ENCODE measurements at regions not wholly inside any gene's neighbourhood (a gene's known extent, or its start where the extent isn't known, plus 50 kb on each side); places are given as distances from the start of the nearest gene placed in this dataset.

DNA sequence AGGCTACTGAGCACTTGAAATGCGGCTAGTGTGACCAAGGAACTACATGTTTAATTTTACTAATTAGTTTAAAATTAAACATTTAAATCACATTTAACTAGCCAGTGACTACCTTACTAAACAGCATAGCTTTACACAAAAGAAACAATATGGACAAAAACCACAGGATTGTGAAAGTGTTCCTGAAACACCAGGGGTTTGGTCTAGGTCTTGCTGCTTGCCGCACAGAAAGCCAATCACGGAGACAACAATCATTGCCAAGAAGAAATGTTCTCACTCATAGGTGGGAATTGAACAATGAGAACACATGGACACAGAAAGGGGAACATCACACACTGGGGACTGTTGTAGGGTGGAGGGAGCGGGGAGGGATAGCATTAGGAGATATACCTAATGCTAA, 309.5 kb downstream of the C11orf87 start:
- TF ChIP-seq POLR2AphosphoS5 (IDR thresholded peaks at IDR 0.05) (no peak), EP300 (IDR thresholded peaks at IDR 0.05; ENCODE audit: low read depth) (no peak), POLR2A (IDR thresholded peaks at IDR 0.05) (no peak)
- TF ChIP-seq, protein P1, sequence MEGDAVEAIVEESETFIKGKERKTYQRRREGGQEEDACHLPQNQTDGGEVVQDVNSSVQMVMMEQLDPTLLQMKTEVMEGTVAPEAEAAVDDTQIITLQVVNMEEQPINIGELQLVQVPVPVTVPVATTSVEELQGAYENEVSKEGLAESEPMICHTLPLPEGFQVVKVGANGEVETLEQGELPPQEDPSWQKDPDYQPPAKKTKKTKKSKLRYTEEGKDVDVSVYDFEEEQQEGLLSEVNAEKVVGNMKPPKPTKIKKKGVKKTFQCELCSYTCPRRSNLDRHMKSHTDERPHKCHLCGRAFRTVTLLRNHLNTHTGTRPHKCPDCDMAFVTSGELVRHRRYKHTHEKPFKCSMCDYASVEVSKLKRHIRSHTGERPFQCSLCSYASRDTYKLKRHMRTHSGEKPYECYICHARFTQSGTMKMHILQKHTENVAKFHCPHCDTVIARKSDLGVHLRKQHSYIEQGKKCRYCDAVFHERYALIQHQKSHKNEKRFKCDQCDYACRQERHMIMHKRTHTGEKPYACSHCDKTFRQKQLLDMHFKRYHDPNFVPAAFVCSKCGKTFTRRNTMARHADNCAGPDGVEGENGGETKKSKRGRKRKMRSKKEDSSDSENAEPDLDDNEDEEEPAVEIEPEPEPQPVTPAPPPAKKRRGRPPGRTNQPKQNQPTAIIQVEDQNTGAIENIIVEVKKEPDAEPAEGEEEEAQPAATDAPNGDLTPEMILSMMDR (IDR thresholded peaks at IDR 0.05) = no peak
- no peak overlapping the region for H3K27ac ChIP-seq
- H3K27me3 ChIP-seq = no peaks in the 10 kb centered on the region
- peaks cover 0 to 17% (median 8%) of the 10 kb centered on the region in 4 donors for H3K4me1 ChIP-seq
- WGBS, 2 donors (ENCODE audit: low coverage in 1 of 2) = 87 to 90% methylated on average over 4 of the region's 4 CpGs
- no peak overlapping the region for H3K4me3 ChIP-seq
- no peaks in the 10 kb centered on the region for H3K36me3 ChIP-seq
- no peak for DNase-seq
- intact Hi-C loops (cut with DNase I; ENCODE audit: low total_unique reads) (no loop called here), in situ Hi-C loops (cut with MboI; ENCODE audit: low pct_ligation_motif_present in 1 of 4, low pct_unique_long_range_greater_than_20kb in 1 of 4, low sequenced_read_pairs in 3 of 4) (no loop called here)
- H3K9me3 ChIP-seq = no peaks in the 10 kb centered on the region

DNA sequence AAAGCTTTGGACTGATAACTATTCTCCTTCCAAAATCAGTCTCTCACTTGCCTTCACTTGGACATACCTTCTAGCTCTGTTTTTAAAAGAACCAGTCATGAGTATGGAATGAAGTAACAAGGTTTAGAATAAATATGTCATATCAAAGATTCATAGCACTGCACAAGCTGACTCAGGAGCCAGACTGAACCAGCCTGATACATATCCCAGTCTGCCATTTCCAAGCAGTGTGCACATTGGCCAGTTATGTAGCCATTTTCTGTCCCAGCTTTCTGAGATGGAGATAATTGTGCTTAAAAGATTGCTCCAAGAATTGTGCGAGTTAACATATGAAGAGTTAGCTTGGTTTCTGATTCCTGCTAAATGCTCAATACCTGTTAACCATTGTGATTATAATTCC, 311.3 kb downstream of the C11orf87 start:
- 93 to 96% methylated on average over 1 of the region's 1 CpG for WGBS, 2 donors (ENCODE audit: low coverage in 1 of 2)
- Histone ChIP-seq H3K27ac (peak overlapping the region in 1 of 4 donors; percentile 23), H3K4me3 (no peak overlapping the region), H3K27me3 (no peaks in the 10 kb centered on the region), H3K9me3 (no peaks in the 10 kb centered on the region), H3K4me1 (peaks cover 0 to 13% (median 5%) of the 10 kb centered on the region in 4 donors), H3K36me3 (no peaks in the 10 kb centered on the region)
- DNase-seq = no peak
- in situ Hi-C loops (cut with MboI; ENCODE audit: low pct_ligation_motif_present in 1 of 4, low pct_unique_long_range_greater_than_20kb in 1 of 4, low sequenced_read_pairs in 3 of 4) (no loop called here), intact Hi-C loops (cut with DNase I; ENCODE audit: low total_unique reads) (no loop called here)
- TF ChIP-seq EP300 (IDR thresholded peaks at IDR 0.05; ENCODE audit: low read depth) (no peak), POLR2AphosphoS5 (IDR thresholded peaks at IDR 0.05) (peak in 1 of 3 donors; percentile 44)

DNA sequence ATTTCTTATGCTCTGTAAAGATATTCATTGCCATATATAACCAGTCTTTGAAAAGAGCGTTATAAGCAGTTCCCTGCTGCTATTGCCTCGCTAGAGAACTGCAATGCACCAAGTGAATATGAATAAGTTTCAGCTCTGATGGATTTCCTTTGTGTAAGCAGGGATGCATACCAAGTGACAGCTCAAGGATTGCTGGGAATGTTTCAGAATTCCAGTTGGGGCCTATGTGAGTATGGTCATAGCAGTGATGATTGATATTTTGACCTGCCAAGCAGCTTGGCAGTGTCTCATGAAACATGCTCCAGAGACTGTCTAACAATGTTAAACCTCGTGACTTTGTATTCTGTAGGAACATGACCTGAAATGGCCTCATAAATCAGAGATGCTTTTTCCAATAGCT, 312.6 kb downstream of the C11orf87 start:
- Histone ChIP-seq H3K4me3 (no peak overlapping the region), H3K27me3 (no peaks in the 10 kb centered on the region), H3K36me3 (no peaks in the 10 kb centered on the region), H3K9me3 (no peaks in the 10 kb centered on the region), H3K27ac (peak overlapping the region in 1 of 4 donors; percentile 23), H3K4me1 (peaks cover 0 to 7% (median 3%) of the 10 kb centered on the region in 4 donors)
- TF ChIP-seq EP300 (IDR thresholded peaks at IDR 0.05; ENCODE audit: low read depth) (no peak), POLR2AphosphoS5 (IDR thresholded peaks at IDR 0.05) (peak in 1 of 3 donors; percentile 22), POLR2A (IDR thresholded peaks at IDR 0.05) (no peak)
- in situ Hi-C loops (cut with MboI; ENCODE audit: low pct_ligation_motif_present in 1 of 4, low pct_unique_long_range_greater_than_20kb in 1 of 4, low sequenced_read_pairs in 3 of 4) (no loop called here), intact Hi-C loops (cut with DNase I; ENCODE audit: low total_unique reads) (no loop called here)
- DNase-seq = no peak
- 43 to 58% methylated on average over 3 of the region's 3 CpGs for WGBS, 2 donors (ENCODE audit: low coverage in 1 of 2)

DNA sequence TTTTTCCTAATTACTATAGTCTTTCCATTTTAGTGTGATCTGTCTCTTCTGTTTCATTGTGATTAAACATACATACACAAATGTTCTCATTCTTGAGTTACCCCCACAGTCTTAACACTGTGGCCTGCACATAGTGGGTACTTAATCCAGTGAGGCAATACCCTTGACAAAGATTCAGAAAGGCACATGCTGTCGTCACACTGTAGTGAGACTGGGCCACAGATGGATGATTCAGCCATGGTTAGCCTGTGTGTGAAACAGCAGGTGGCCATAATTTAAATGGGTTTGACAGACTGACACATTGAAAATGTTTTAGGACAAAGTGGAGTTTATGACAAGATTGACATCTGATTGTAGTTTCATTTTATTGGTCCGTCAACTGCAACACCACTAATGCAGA, 313.1 kb downstream of the C11orf87 start:
- intact Hi-C loops (cut with DNase I; ENCODE audit: low total_unique reads) = no loop called here
- Histone ChIP-seq H3K27ac (no peak overlapping the region), H3K4me1 (peaks cover 0 to 2% (median under 1%) of the 10 kb centered on the region in 4 donors), H3K9me3 (no peaks in the 10 kb centered on the region), H3K27me3 (no peaks in the 10 kb centered on the region), H3K36me3 (no peaks in the 10 kb centered on the region), H3K4me3 (no peak overlapping the region)
- TF ChIP-seq POLR2A (IDR thresholded peaks at IDR 0.05) = no peak
- TF ChIP-seq POLR2AphosphoS5 (IDR thresholded peaks at IDR 0.05) = no peak
- TF ChIP-seq, protein P1 (IDR thresholded peaks at IDR 0.05) = no peak
- no peak for TF ChIP-seq EP300 (IDR thresholded peaks at IDR 0.05; ENCODE audit: low read depth)
- in situ Hi-C loops (cut with MboI; ENCODE audit: low pct_ligation_motif_present in 1 of 4, low pct_unique_long_range_greater_than_20kb in 1 of 4, low sequenced_read_pairs in 3 of 4) = no loop called here
- WGBS, 2 donors (ENCODE audit: low coverage in 1 of 2) = 81 to 89% methylated on average over 2 of the region's 2 CpGs
- DNase-seq = no peak

DNA sequence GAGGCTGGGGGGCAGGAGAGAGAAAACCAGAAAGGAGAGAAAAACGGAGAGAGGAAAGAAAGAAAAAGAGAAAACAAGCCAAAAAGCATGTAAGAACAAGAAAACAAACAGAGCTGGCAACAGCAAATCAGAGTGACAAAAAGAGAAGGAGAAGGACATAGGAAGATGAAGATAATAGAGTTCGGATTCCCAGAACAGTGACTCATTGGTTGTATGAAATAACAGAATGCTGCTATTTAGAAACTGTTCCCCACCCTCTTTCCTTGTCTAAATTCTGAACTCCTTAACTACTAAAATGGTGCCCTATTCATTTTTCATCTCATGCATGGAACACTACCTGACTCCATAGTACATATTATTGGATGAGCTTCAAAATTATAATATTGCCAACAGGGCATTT, 317.4 kb downstream of the C11orf87 start:
- no peak for DNase-seq
- 68 to 88% methylated on average over 2 of the region's 2 CpGs for WGBS, 2 donors (ENCODE audit: low coverage in 1 of 2)

More for the DNA sequence above, 317.4 kb downstream of the C11orf87 start:
- Histone ChIP-seq H3K36me3 (no peaks in the 10 kb centered on the region), H3K9me3 (no peaks in the 10 kb centered on the region), H3K27ac (no peak overlapping the region), H3K4me1 (no peaks in the 10 kb centered on the region), H3K27me3 (no peaks in the 10 kb centered on the region), H3K4me3 (no peak overlapping the region)
- TF ChIP-seq POLR2A (IDR thresholded peaks at IDR 0.05) (no peak), POLR2AphosphoS5 (IDR thresholded peaks at IDR 0.05) (no peak), EP300 (IDR thresholded peaks at IDR 0.05; ENCODE audit: low read depth) (no peak)
- TF ChIP-seq, protein P1 (IDR thresholded peaks at IDR 0.05) = no peak
- intact Hi-C loops (cut with DNase I; ENCODE audit: low total_unique reads) (no loop called here), in situ Hi-C loops (cut with MboI; ENCODE audit: low pct_ligation_motif_present in 1 of 4, low pct_unique_long_range_greater_than_20kb in 1 of 4, low sequenced_read_pairs in 3 of 4) (no loop called here)
